ENCODE measurements at regions not wholly inside any gene's neighbourhood (a gene's known extent, or its start where the extent isn't known, plus 50 kb on each side); places are given as distances from the start of the nearest gene placed in this dataset.

DNA sequence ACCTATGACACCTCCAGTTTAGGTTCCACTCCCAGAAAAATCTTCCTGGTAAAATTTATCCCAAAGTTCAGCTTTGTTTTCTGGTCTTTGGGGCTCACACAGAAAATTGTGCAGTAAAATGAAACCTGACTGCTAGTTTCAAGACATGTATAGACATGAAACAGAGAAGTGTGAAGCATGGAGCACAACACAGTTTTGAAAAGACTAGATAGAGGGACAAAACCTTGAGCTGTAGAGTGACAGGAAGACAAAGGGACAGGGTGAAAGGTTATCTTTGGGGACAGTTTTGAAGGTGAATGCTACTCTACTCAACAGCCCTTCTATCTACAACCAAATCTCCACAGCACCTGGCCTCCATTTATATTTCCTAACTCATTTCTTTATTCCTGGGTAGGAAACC, 352.6 kb downstream of the RBM43 start:
- Histone ChIP-seq H2AK5ac (ENCODE audit: insufficient read length, low read length) (no peak overlapping the region), H4K8ac (replicated peaks; ENCODE audit: insufficient read length, low read depth, low read length) (no peak overlapping the region), H3K4ac (ENCODE audit: low read depth, low read length) (no peak overlapping the region), H3K18ac (ENCODE audit: insufficient read length, low read depth, low read length) (no peak overlapping the region), H2BK15ac (ENCODE audit: low read depth, low read length) (no peak overlapping the region), H2AFZ (ENCODE audit: low read length) (no peak overlapping the region), H3K27me3 (ENCODE audit: insufficient read depth, low read length) (no peaks in the 10 kb centered on the region), H3K9ac (ENCODE audit: extremely low read depth, insufficient read length, low read length) (no peak overlapping the region), H3K79me1 (ENCODE audit: insufficient read depth, low read depth, low read length, poor library complexity, severe bottlenecking) (no peaks in the 10 kb centered on the region), H3T11ph (ENCODE audit: low read length) (no peak overlapping the region), H3K27ac (ENCODE audit: insufficient read length, low read depth, low read length) (no peak overlapping the region), H3K9me3 (ENCODE audit: control insufficient read depth, low read depth, low read length) (no peaks in the 10 kb centered on the region), H4K91ac (ENCODE audit: insufficient read length, low read depth, low read length) (no peak overlapping the region), H2BK12ac (ENCODE audit: insufficient read length, low read depth, low read length) (no peak overlapping the region), H2BK5ac (ENCODE audit: insufficient read length, low read length) (no peak overlapping the region), H3K79me2 (ENCODE audit: insufficient read depth, low read length) (no peaks in the 10 kb centered on the region), H3K4me2 (ENCODE audit: insufficient read depth, insufficient read length, low read length) (no peak overlapping the region), H3K23me2 (ENCODE audit: insufficient read length, low read depth, low read length, poor library complexity, severe bottlenecking) (no peaks in the 10 kb centered on the region), H2BK20ac (ENCODE audit: low read depth, low read length, poor library complexity, severe bottlenecking) (no peak overlapping the region), H3K14ac (ENCODE audit: insufficient read depth, low read length) (no peak overlapping the region), H4K20me1 (ENCODE audit: control insufficient read depth, insufficient read depth, insufficient read length) (no peaks in the 10 kb centered on the region), H3K23ac (ENCODE audit: insufficient read length, low read depth, low read length) (no peak overlapping the region), H3K56ac (ENCODE audit: insufficient read length, low read depth, low read length) (no peak overlapping the region), H3K4me1 (ENCODE audit: insufficient read depth, low read length) (no peaks in the 10 kb centered on the region), H2BK120ac (ENCODE audit: low read depth, low read length, poor library complexity, severe bottlenecking) (no peak overlapping the region), H4K5ac (ENCODE audit: insufficient read length, low read depth, low read length) (no peak overlapping the region)
- Mint-ChIP-seq H3K4me3 (no peak overlapping the region), H3K4me1 (peaks cover 6 to 8% of the 10 kb centered on the region in 2 experiments), H3K9me3 (peaks cover 0 to 8% of the 10 kb centered on the region in 2 experiments; a peak in 3 of 5 replicates), H3K36me3 (ENCODE audit: insufficient read depth in 1 of 3, low read depth in 3 of 3) (peaks cover 0 to 2% (median 0%) of the 10 kb centered on the region in 3 experiments; a peak in 3 of 7 replicates), H3K27ac (no peak overlapping the region), H3K27me3 (ENCODE audit: low read depth) (no peaks in the 10 kb centered on the region)
- DNase-seq, result no peak
- TF ChIP-seq, protein P1, sequence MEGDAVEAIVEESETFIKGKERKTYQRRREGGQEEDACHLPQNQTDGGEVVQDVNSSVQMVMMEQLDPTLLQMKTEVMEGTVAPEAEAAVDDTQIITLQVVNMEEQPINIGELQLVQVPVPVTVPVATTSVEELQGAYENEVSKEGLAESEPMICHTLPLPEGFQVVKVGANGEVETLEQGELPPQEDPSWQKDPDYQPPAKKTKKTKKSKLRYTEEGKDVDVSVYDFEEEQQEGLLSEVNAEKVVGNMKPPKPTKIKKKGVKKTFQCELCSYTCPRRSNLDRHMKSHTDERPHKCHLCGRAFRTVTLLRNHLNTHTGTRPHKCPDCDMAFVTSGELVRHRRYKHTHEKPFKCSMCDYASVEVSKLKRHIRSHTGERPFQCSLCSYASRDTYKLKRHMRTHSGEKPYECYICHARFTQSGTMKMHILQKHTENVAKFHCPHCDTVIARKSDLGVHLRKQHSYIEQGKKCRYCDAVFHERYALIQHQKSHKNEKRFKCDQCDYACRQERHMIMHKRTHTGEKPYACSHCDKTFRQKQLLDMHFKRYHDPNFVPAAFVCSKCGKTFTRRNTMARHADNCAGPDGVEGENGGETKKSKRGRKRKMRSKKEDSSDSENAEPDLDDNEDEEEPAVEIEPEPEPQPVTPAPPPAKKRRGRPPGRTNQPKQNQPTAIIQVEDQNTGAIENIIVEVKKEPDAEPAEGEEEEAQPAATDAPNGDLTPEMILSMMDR (conservative IDR thresholded peaks at IDR 0.05), result no peak

Measured in H9 (cell line).